Peyer's patch (tissue), 4 donors: ENCODE measurements at regions not wholly inside any gene's neighbourhood (a gene's known extent, or its start where the extent isn't known, plus 50 kb on each side); places are given as distances from the start of the nearest gene placed in this dataset.

Source experiments
- DNase-seq, 3 donors: peaks; one replicate each; pipeline ENCODE4 v3.0.0-alpha.2; 2017 to 2019
- H3K27ac ChIP-seq, 4 donors: fragments of 200-600 bp; sonication (generic); one replicate each; pipeline ENCODE4 v1.5.1; 2016 to 2019
- H3K27me3 ChIP-seq, 2 donors: fragments of 200-600 bp; sonication (generic); one replicate each; pipeline ENCODE4 v1.5.1; 2019
- H3K36me3 ChIP-seq, 3 donors: fragments of 200-600 bp; sonication (generic); one replicate each; pipeline ENCODE4 v1.5.1; 2016 to 2019
- H3K4me1 ChIP-seq, 4 donors: fragments of 200-600 bp; sonication (generic); one replicate each; pipeline ENCODE4 v1.5.1; 2016 to 2019
- H3K4me3 ChIP-seq, 4 donors: fragments of 200-600 bp; sonication (generic); 1 replicate in 3 of 4; 2 replicates in 1 of 4; pipeline ENCODE4 v1.5.1; 2016 to 2019; ENCODE audit warnings: mild to moderate bottlenecking in 1 of 4
- H3K9me3 ChIP-seq, 4 donors: fragments of 200-600 bp; sonication (generic); one replicate each; pipeline ENCODE4 v1.5.1; 2016 to 2019; ENCODE audit warnings: mild to moderate bottlenecking in 1 of 4
- POLR2A ChIP-seq, 2 donors: fragments of 450-650 bp; IDR thresholded peaks; one replicate each; pipeline ENCODE4 v1.5.1; 2017; ENCODE audit warnings: antibody characterized with exemption in 2 of 2, mild to moderate bottlenecking in 2 of 2, moderate library complexity in 2 of 2
- TF ChIP-seq, protein P1 (sequence below), 6 experiments: fragments of 450-650 bp in 4 of 6; fragments of 200-600 bp in 2 of 6; sonication (generic) in 1 of 6; IDR thresholded peaks; one replicate each; pipeline ENCODE4 v1.5.1; 2017 to 2019; ENCODE audit warnings: antibody characterized with exemption in 6 of 6, mild to moderate bottlenecking in 3 of 6, moderate library complexity in 1 of 6

DNA sequence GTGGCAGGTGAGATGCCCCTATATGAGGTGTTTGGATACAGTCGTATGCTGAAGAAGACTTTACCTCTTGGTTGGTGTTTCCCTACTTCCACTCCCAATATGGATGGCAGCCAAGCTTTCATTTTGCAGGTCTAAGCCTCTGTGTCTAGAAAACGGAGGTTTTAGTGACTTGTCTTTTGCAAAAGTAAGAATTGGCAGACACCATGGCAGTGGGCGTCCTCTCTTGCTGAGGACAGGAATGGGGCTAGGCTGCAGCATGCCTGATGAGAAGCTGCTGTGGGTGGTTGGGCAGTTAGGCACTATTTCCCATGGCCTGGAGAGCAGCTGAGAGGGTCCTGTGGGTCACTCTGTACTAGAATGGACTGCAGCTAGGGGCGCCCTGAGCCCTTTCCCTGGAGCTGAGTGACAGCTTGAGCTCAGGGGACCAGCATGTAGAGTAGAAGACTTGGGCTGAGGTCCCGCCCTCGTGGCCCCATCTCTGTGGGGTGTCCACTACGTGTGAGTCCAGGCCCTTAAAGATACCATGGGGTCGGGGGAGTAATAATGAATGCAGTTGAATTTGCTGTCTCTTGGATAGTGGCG lies 127.4 kb downstream of the CDH26 start:
- TF ChIP-seq POLR2A (IDR thresholded peaks at IDR 0.05): no peak
- TF ChIP-seq, protein P1, sequence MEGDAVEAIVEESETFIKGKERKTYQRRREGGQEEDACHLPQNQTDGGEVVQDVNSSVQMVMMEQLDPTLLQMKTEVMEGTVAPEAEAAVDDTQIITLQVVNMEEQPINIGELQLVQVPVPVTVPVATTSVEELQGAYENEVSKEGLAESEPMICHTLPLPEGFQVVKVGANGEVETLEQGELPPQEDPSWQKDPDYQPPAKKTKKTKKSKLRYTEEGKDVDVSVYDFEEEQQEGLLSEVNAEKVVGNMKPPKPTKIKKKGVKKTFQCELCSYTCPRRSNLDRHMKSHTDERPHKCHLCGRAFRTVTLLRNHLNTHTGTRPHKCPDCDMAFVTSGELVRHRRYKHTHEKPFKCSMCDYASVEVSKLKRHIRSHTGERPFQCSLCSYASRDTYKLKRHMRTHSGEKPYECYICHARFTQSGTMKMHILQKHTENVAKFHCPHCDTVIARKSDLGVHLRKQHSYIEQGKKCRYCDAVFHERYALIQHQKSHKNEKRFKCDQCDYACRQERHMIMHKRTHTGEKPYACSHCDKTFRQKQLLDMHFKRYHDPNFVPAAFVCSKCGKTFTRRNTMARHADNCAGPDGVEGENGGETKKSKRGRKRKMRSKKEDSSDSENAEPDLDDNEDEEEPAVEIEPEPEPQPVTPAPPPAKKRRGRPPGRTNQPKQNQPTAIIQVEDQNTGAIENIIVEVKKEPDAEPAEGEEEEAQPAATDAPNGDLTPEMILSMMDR (IDR thresholded peaks at IDR 0.05): no peak
- H3K27me3 ChIP-seq: no peaks in the 10 kb centered on the region
- H3K4me3 ChIP-seq: no peak overlapping the region
- H3K36me3 ChIP-seq: no peaks in the 10 kb centered on the region
- no peak overlapping the region for H3K27ac ChIP-seq
- no peaks in the 10 kb centered on the region for H3K4me1 ChIP-seq
- no peaks in the 10 kb centered on the region for H3K9me3 ChIP-seq
- DNase-seq: no peak

GRCh38 chr20:60086821-60087562 lies 128.8 kb downstream of the CDH26 start:
- TF ChIP-seq, protein P1 (IDR thresholded peaks at IDR 0.05): no peak
- TF ChIP-seq POLR2A (IDR thresholded peaks at IDR 0.05): no peak

DNA sequence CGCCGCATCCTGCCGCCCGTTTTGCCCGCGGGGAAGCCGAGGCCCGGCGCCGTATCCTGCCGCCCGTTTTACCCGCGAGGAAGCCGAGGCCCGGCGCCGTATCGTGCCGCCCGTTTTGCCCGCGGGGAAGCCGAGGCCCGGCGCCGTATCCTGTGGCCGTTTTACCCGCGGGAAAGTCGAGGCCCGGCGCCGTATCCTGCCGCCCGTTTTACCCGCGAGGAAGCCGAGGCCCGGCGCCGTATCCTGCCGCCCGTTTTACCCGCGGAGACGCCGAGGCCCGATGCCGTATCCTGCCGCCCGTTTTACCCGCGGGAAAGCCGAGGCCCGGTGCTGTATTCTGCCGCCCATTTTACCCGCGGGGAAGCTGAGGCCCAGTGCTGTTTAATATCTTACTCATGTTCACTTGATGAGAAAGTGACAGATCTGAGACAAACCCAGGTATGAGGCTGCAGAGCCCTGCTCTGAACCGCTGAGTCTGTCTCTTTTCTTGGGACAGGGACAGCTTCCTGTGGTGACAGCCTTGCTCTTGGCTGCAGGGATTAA lies 129.4 kb downstream of the CDH26 start:
- TF ChIP-seq POLR2A (IDR thresholded peaks at IDR 0.05): no peak
- TF ChIP-seq, protein P1 (IDR thresholded peaks at IDR 0.05): no peak
- Histone ChIP-seq H3K4me3 (no peak overlapping the region), H3K4me1 (no peaks in the 10 kb centered on the region), H3K9me3 (no peaks in the 10 kb centered on the region), H3K36me3 (no peaks in the 10 kb centered on the region), H3K27me3 (no peaks in the 10 kb centered on the region), H3K27ac (no peak overlapping the region)
- DNase-seq: no peak

More at GRCh38 chr20:60086821-60087562, 128.8 kb downstream of the CDH26 start:
- Histone ChIP-seq H3K4me3 (no peak overlapping the region), H3K4me1 (no peaks in the 10 kb centered on the region), H3K27me3 (no peaks in the 10 kb centered on the region), H3K36me3 (no peaks in the 10 kb centered on the region), H3K9me3 (no peaks in the 10 kb centered on the region), H3K27ac (no peak overlapping the region)
- no peak for DNase-seq

DNA sequence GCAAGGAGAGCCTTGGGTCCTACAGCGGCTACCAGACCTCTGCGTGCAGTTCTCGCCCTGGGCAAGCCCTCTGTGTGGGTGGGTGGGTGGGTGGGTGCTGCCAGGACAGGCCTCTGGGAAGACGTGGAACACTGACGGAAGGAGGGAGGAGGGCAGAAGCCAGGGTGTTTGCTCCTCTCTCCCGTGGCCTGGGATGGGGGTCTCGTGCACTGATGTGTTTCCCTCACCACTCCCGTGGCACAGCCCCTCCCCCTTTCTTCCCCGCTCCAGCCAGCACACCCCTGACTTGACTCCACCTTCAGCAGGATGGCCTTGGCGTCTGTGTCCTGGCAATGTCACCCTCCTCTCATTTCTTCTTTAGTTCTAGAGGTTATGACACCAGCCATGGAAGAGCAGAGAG lies 130.0 kb downstream of the CDH26 start:
- no peaks in the 10 kb centered on the region for H3K36me3 ChIP-seq
- no peaks in the 10 kb centered on the region for H3K27me3 ChIP-seq
- no peak for DNase-seq
- TF ChIP-seq, protein P1 (IDR thresholded peaks at IDR 0.05): no peak
- no peak for TF ChIP-seq POLR2A (IDR thresholded peaks at IDR 0.05)
- no peak overlapping the region for H3K27ac ChIP-seq
- no peak overlapping the region for H3K4me3 ChIP-seq
- no peaks in the 10 kb centered on the region for H3K4me1 ChIP-seq
- no peaks in the 10 kb centered on the region for H3K9me3 ChIP-seq

DNA sequence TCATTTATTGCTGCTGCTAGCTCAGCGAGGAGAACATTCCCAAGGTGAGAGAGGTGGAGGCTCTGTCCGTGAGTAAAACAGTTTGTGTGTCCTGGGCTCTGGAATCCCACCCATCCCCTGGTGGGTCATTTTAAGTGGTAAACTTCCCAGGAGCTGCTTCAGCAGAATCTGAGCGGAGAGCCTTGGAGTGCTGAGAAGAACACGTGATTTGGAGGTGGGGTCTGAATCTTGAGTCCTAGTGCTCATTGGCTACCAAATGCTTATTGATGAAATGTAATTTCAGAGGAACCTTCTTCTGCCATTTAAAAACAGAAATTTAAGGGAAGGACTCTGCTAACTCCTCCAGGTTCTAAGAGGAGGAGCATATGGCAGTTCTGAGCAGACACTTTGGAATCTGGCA lies 132.4 kb downstream of the CDH26 start:
- no peak for DNase-seq

More for the DNA sequence above, 132.4 kb downstream of the CDH26 start:
- no peaks in the 10 kb centered on the region for H3K4me1 ChIP-seq
- TF ChIP-seq, protein P1 (IDR thresholded peaks at IDR 0.05): no peak
- TF ChIP-seq POLR2A (IDR thresholded peaks at IDR 0.05): no peak
- H3K27ac ChIP-seq: no peak overlapping the region
- no peaks in the 10 kb centered on the region for H3K36me3 ChIP-seq
- no peaks in the 10 kb centered on the region for H3K9me3 ChIP-seq
- H3K4me3 ChIP-seq: no peak overlapping the region
- no peaks in the 10 kb centered on the region for H3K27me3 ChIP-seq
